Parathyroid adenoma (tissue), 2 donors: ENCODE measurements at regions not wholly inside any gene's neighbourhood (a gene's known extent, or its start where the extent isn't known, plus 50 kb on each side); places are given as distances from the start of the nearest gene placed in this dataset.
A peak's percentile ranks its signal among the peaks of the same experiment; 100 is the strongest.
"Not testable (repeated sequence)": the region's sequence is repeated elsewhere in the genome, so short reads cannot be mapped to it uniquely, and the experiment has no call there.

Source experiments
- H2AFZ ChIP-seq: fragments of 300-600 bp; sonication (generic); one replicate; pipeline ENCODE4 v1.7.0; 2017; ENCODE audit warnings: antibody characterized with exemption, mild to moderate bottlenecking
- H3K27ac ChIP-seq: fragments of 300-600 bp; sonication (generic); one replicate; pipeline ENCODE4 v1.7.0; 2017
- H3K27me3 ChIP-seq: fragments of 300-600 bp; sonication (generic); one replicate; pipeline ENCODE4 v1.7.0; 2017; ENCODE audit warnings: low read length; ENCODE audit not compliant: control insufficient read depth, insufficient read depth
- H3K36me3 ChIP-seq: fragments of 300-600 bp; sonication (generic); one replicate; pipeline ENCODE4 v1.7.0; 2017; ENCODE audit warnings: low read length; ENCODE audit not compliant: control insufficient read depth, insufficient read depth
- H3K4me1 ChIP-seq: fragments of 300-600 bp; sonication (generic); one replicate; pipeline ENCODE4 v1.7.0; 2017; ENCODE audit warnings: control low read depth
- H3K4me2 ChIP-seq: fragments of 300-600 bp; sonication (generic); one replicate; pipeline ENCODE4 v1.7.0; 2017; ENCODE audit warnings: low read length
- H3K4me3 ChIP-seq: fragments of 300-600 bp; sonication (generic); one replicate; pipeline ENCODE4 v1.7.0; 2017; ENCODE audit warnings: low read depth, low read length
- H3K79me2 ChIP-seq: fragments of 300-600 bp; sonication (generic); one replicate; pipeline ENCODE4 v1.7.0; 2017; ENCODE audit warnings: control low read depth
- H3K9ac ChIP-seq: fragments of 300-600 bp; sonication (generic); one replicate; pipeline ENCODE4 v1.7.0; 2017; ENCODE audit warnings: mild to moderate bottlenecking
- H3K9me3 ChIP-seq: fragments of 300-600 bp; sonication (generic); one replicate; pipeline ENCODE4 v1.7.0; 2017; ENCODE audit warnings: low read length; ENCODE audit not compliant: control insufficient read depth
- CTCF ChIP-seq: fragments of 300-600 bp; sonication (generic); IDR thresholded peaks from one replicate; pipeline ENCODE4 v1.7.0; 2017; ENCODE audit warnings: antibody characterized with exemption, mild to moderate bottlenecking
- donor health status: primary hyperparathyroidism.

GRCh38 chr1:101496109-101496508 is 259.3 kb downstream of the S1PR1 start:
- Histone ChIP-seq H3K4me3 (no peak overlapping the region), H3K4me1 (no peaks in the 10 kb centered on the region), H3K36me3 (no peaks in the 10 kb centered on the region), H3K9ac (no peak overlapping the region), H2AFZ (no peak overlapping the region), H3K79me2 (no peaks in the 10 kb centered on the region), H3K27me3 (no peaks in the 10 kb centered on the region), H3K4me2 (no peak overlapping the region), H3K9me3 (no peaks in the 10 kb centered on the region), H3K27ac (no peak overlapping the region)
- no peak for TF ChIP-seq CTCF

GRCh38 chr1:101497881-101498559 is 261.2 kb downstream of the S1PR1 start:
- no peak for TF ChIP-seq CTCF
- Histone ChIP-seq H3K27ac (no peak overlapping the region), H3K9me3 (no peaks in the 10 kb centered on the region), H3K27me3 (no peaks in the 10 kb centered on the region), H3K4me1 (no peaks in the 10 kb centered on the region), H2AFZ (no peak overlapping the region), H3K9ac (no peak overlapping the region), H3K4me3 (no peak overlapping the region), H3K79me2 (no peaks in the 10 kb centered on the region), H3K4me2 (no peak overlapping the region), H3K36me3 (no peaks in the 10 kb centered on the region)

GRCh38 chr1:101504106-101504505 is 267.3 kb downstream of the S1PR1 start:
- H3K27ac ChIP-seq, H3K27me3 ChIP-seq, H3K9me3 ChIP-seq, H3K9ac ChIP-seq, H3K36me3 ChIP-seq, H3K4me3 ChIP-seq, H3K4me2 ChIP-seq, H3K4me1 ChIP-seq, H2AFZ ChIP-seq, H3K79me2 ChIP-seq: not testable (repeated sequence)

GRCh38 chr1:101505240-101505639 is 268.4 kb downstream of the S1PR1 start:
- not testable (repeated sequence) for H3K9me3 ChIP-seq, H3K4me1 ChIP-seq, H3K27me3 ChIP-seq, H3K79me2 ChIP-seq, H3K9ac ChIP-seq, H3K36me3 ChIP-seq, H3K27ac ChIP-seq, H3K4me3 ChIP-seq, H2AFZ ChIP-seq, H3K4me2 ChIP-seq

GRCh38 chr1:101506541-101507164 is 269.8 kb downstream of the S1PR1 start:
- no peak overlapping the region for H3K4me3 ChIP-seq
- no peaks in the 10 kb centered on the region for H3K79me2 ChIP-seq
- TF ChIP-seq CTCF = peak; percentile 32
- H3K4me1 ChIP-seq = no peaks in the 10 kb centered on the region
- no peak overlapping the region for H2AFZ ChIP-seq
- H3K9ac ChIP-seq = no peak overlapping the region
- H3K36me3 ChIP-seq = no peaks in the 10 kb centered on the region
- H3K9me3 ChIP-seq = no peaks in the 10 kb centered on the region
- H3K27ac ChIP-seq = no peak overlapping the region
- no peaks in the 10 kb centered on the region for H3K27me3 ChIP-seq
- H3K4me2 ChIP-seq = no peak overlapping the region
